WERI-Rb-1 (cell line): ENCODE measurements at regions not wholly inside any gene's neighbourhood (a gene's known extent, or its start where the extent isn't known, plus 50 kb on each side); places are given as distances from the start of the nearest gene placed in this dataset.

Source experiments
- DNase-seq: peaks from one replicate; pipeline ENCODE4 v3.0.0-alpha.2; 2020
- H3K27ac ChIP-seq: fragments of 250-450 bp; sonication (Bioruptor Pico); 2 replicates; pipeline ENCODE4 v1.5.1; 2020; ENCODE audit warnings: mild to moderate bottlenecking, moderate library complexity
- H3K27me3 ChIP-seq: fragments of 250-450 bp; sonication (Bioruptor Pico); 2 replicates; pipeline ENCODE4 v1.5.1; 2021; ENCODE audit warnings: mild to moderate bottlenecking, low read depth, moderate library complexity; ENCODE audit not compliant: insufficient read depth, severe bottlenecking
- H3K36me3 ChIP-seq: fragments of 250-450 bp; sonication (Bioruptor Pico); 2 replicates; pipeline ENCODE4 v1.5.1; 2020; ENCODE audit warnings: mild to moderate bottlenecking, moderate library complexity
- H3K4me3 ChIP-seq: 2 replicates; pipeline ENCODE4 v1.5.1; 2011; ENCODE audit warnings: low read depth, mild to moderate bottlenecking, control low read depth, low read length
- H3K9me3 ChIP-seq: fragments of 250-450 bp; sonication (Bioruptor Pico); 2 replicates; pipeline ENCODE4 v1.5.1; 2021; ENCODE audit warnings: mild to moderate bottlenecking, moderate library complexity; ENCODE audit not compliant: severe bottlenecking
- TF ChIP-seq, protein P1 (sequence below): IDR thresholded peaks from 2 replicates; pipeline ENCODE4 v1.5.1; 2011; ENCODE audit warnings: low read depth, mild to moderate bottlenecking, control low read depth, inconsistent platforms, low read length

DNA sequence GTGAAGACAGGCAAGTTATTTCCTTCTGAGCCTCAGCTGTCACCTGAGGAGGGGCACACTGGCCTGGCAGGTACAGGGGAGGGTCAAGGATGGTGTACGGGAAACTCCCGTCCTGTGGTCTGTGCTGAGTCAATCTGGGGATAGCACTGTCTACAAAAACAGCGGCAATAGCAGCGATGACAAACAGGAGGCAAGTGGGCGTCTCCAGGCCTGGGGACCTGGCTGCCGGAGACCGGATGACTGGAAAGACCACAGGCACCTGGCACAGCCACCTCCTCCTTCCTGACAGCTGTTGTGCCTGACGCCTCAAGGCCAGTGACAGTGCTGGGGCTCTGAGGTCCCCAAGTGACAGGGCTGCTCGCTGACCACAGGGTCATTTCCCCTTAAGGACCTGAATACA lies 202.1 kb upstream of the HS6ST1 start:
- Histone ChIP-seq H3K27ac (no peak overlapping the region), H3K9me3 (no peaks in the 10 kb centered on the region), H3K4me3 (no peak overlapping the region), H3K36me3 (no peaks in the 10 kb centered on the region), H3K27me3 (peaks cover 13% of the 10 kb centered on the region)
- TF ChIP-seq, protein P1, sequence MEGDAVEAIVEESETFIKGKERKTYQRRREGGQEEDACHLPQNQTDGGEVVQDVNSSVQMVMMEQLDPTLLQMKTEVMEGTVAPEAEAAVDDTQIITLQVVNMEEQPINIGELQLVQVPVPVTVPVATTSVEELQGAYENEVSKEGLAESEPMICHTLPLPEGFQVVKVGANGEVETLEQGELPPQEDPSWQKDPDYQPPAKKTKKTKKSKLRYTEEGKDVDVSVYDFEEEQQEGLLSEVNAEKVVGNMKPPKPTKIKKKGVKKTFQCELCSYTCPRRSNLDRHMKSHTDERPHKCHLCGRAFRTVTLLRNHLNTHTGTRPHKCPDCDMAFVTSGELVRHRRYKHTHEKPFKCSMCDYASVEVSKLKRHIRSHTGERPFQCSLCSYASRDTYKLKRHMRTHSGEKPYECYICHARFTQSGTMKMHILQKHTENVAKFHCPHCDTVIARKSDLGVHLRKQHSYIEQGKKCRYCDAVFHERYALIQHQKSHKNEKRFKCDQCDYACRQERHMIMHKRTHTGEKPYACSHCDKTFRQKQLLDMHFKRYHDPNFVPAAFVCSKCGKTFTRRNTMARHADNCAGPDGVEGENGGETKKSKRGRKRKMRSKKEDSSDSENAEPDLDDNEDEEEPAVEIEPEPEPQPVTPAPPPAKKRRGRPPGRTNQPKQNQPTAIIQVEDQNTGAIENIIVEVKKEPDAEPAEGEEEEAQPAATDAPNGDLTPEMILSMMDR = no peak
- DNase-seq = no peak

DNA sequence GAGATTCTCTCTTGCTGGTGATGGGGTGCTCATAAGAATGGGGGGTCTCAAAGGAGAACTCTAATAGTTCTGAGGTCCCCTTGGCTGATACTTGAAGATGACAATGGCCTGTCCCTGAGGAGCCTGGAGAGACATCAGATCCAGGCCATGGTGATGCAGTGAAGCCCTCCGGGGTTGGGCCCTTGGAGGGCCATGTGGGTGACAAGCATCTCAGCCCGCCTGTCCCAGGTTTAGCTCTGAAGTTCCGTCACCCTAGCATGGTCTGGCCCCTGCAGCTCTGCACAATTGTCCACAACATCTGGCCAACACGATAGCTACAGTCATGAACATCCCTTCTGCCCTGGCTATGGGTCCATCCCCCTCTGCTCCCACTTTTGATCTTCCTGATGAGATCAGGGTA lies 202.8 kb upstream of the HS6ST1 start:
- H3K9me3 ChIP-seq = no peaks in the 10 kb centered on the region
- peaks cover 6% of the 10 kb centered on the region for H3K27me3 ChIP-seq
- H3K36me3 ChIP-seq = no peaks in the 10 kb centered on the region
- TF ChIP-seq, protein P1 = no peak
- DNase-seq = no peak
- no peak overlapping the region for H3K27ac ChIP-seq
- no peak overlapping the region for H3K4me3 ChIP-seq

DNA sequence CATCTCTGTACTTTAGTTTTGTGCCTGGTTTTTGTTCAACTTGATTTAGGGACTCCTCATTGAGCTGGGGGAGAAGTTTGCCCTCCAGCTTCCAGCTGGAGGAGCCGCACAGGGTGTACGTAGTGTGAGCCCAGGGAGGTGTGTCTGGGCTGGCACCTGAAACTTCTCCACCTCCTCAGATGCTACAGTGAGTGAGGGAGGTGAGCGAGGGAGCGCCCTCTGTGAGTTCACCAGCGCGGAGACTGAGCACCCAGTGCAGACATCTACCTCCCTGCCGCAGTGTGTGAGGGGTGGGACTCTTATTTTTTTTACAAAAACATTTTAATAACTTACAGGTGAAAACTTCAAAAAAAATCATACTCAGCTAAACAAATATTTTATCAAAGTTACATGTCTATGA lies 204.2 kb upstream of the HS6ST1 start:
- no peaks in the 10 kb centered on the region for H3K36me3 ChIP-seq
- TF ChIP-seq, protein P1 = no peak
- no peaks in the 10 kb centered on the region for H3K9me3 ChIP-seq
- DNase-seq = no peak
- no peak overlapping the region for H3K4me3 ChIP-seq
- no peaks in the 10 kb centered on the region for H3K27me3 ChIP-seq
- H3K27ac ChIP-seq = no peak overlapping the region

DNA sequence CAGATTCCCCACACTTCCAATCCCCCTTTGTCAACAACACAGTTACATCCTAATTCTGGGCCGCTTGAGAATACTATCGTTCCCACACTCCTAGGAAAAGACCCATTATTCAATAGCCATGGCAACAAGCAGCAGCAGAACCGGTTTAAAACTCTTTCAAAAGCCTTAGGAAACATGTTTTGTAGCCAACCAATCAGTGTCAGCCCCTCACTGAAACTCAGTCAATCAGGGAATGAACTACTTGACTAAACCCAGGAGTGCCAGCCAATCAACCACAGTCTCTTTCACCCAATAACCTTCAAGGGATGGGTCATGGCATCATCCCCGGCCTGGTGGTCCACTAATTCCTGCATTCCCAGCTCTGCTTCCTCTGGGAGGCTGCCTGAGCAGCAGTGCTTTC lies 204.8 kb upstream of the HS6ST1 start:
- Histone ChIP-seq H3K4me3 (no peak overlapping the region), H3K36me3 (no peaks in the 10 kb centered on the region), H3K9me3 (no peaks in the 10 kb centered on the region), H3K27me3 (no peaks in the 10 kb centered on the region), H3K27ac (no peak overlapping the region)
- no peak for DNase-seq
- TF ChIP-seq, protein P1 = no peak

DNA sequence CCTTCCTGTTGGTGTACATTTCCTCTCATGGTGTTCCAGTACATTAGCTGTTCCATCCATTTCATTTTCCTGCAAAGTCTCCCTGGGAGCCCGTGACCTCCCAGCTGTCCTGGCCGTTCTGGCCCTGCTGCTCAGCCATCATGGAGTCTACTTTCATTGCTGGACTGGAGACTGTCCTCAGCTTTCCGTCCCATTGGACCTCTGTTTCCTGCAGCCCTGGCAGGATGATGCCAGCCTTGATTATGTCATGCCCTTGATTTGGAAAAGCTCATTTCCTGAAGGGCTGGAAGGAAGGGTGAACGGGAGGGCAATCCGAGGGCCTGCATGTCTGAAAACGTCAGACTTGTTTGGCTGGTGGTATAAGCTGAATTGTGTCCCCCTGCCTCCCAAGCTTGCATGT lies 205.5 kb upstream of the HS6ST1 start:
- TF ChIP-seq, protein P1 = no peak
- no peak for DNase-seq
- Histone ChIP-seq H3K27ac (no peak overlapping the region), H3K36me3 (no peaks in the 10 kb centered on the region), H3K27me3 (no peaks in the 10 kb centered on the region), H3K9me3 (no peaks in the 10 kb centered on the region), H3K4me3 (no peak overlapping the region)

DNA sequence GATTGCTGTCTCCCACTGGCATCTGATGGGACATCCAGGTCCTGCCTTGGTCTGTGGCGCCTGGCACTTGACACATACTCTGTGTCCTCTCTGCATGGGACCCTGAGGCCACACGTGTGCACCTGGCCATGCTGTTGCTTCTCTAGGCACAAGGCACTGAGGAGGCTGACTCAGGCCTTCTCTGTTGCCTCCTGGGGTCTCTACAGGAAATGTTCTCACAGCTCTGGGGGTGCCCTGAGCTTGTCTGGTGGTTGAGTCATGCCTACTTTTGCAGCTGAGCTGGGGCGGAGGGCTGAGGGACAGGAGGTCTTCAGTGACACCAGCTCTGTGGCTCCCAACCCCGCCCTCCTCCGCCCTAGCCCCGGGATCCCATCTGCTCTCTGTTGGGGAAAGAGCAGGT lies 207.0 kb upstream of the HS6ST1 start:
- Histone ChIP-seq H3K36me3 (no peaks in the 10 kb centered on the region), H3K9me3 (no peaks in the 10 kb centered on the region), H3K27me3 (no peaks in the 10 kb centered on the region), H3K4me3 (no peak overlapping the region), H3K27ac (no peak overlapping the region)
- TF ChIP-seq, protein P1 = no peak
- no peak for DNase-seq
